Panc1 (cell line): ENCODE measurements at regions not wholly inside any gene's neighbourhood (a gene's known extent, or its start where the extent isn't known, plus 50 kb on each side); places are given as distances from the start of the nearest gene placed in this dataset.

ENCODE experiments used
- ATAC-seq: fragments of 200-7000 bp; cut with Tn5 transposase; 2 replicates; pipeline ENCODE4 v1.9.1; 2020; ENCODE audit warnings: mild to moderate bottlenecking, moderate library complexity
- BruUV-seq: library from RNA; stranded (reverse); fragments of 400-500 nt; replicated peaks from 2 replicates; lab custom pipeline; 2021; lab: Mats Ljungman, UMichigan
- CTCF ChIA-PET: fragments of 300-600 bp; sonication (Branson Sonifier 250); formaldehyde crosslinking; loops from one replicate; lab custom pipeline; 2022; ENCODE audit warnings: antibody characterized with exemption; lab: Charles Lee
- POLR2A ChIA-PET: fragments of 300-600 bp; sonication (Branson Sonifier 250); formaldehyde crosslinking; loops from one replicate; lab custom pipeline; 2022; ENCODE audit warnings: antibody characterized with exemption; lab: Charles Lee
- DNase-seq: peaks from one replicate; pipeline ENCODE4 v3.0.0-alpha.2; 2010; ENCODE audit warnings: low read depth, low spot score
- H3K27ac ChIP-seq: 2 replicates; pipeline ENCODE4 v1.5.1; 2011; ENCODE audit warnings: mild to moderate bottlenecking, low read length, inconsistent platforms
- H3K27me3 ChIP-seq: fragments of 200-500 bp; sonication (Bioruptor generic); 2 replicates; pipeline ENCODE4 v1.6.0; 2014; ENCODE audit warnings: low read length, inconsistent platforms; ENCODE audit not compliant: control insufficient read depth, insufficient read depth
- H3K36me3 ChIP-seq: fragments of 200-500 bp; sonication (Bioruptor generic); 2 replicates; pipeline ENCODE4 v1.5.1; 2014; ENCODE audit warnings: inconsistent platforms, mild to moderate bottlenecking, low read length, moderate library complexity; ENCODE audit not compliant: control insufficient read depth, insufficient read depth
- H3K4me1 ChIP-seq: 2 replicates; pipeline ENCODE4 v1.5.1; 2011; ENCODE audit warnings: inconsistent platforms, mild to moderate bottlenecking, low read length, moderate library complexity; ENCODE audit not compliant: control insufficient read depth, insufficient read depth
- H3K4me3 ChIP-seq, 2 experiments: 2 replicates each; pipeline ENCODE4 v1.5.1; 2011 to 2012; ENCODE audit warnings: low read depth in 2 of 2, low read length in 2 of 2, mild to moderate bottlenecking in 2 of 2, inconsistent platforms in 1 of 2, moderate library complexity in 1 of 2
- H3K9me3 ChIP-seq: fragments of 200-500 bp; sonication (Bioruptor generic); 2 replicates; pipeline ENCODE4 v1.5.1; 2014; ENCODE audit warnings: low read depth, mild to moderate bottlenecking, inconsistent platforms, low read length, moderate library complexity; ENCODE audit not compliant: control insufficient read depth, insufficient read depth
- CTCF ChIP-seq: fragments of 450-650 bp; IDR thresholded peaks from 2 replicates; pipeline ENCODE4 v1.5.1; 2017; ENCODE audit warnings: mild to moderate bottlenecking
- POLR2AphosphoS5 ChIP-seq: IDR thresholded peaks from 2 replicates; pipeline ENCODE4 v1.6.1; 2012; ENCODE audit warnings: mild to moderate bottlenecking, low read depth, low read length, moderate library complexity
- REST ChIP-seq, 2 experiments: IDR thresholded peaks; 2 replicates each; pipeline ENCODE4 v1.6.1; 2011 to 2012; ENCODE audit warnings: low read depth in 2 of 2, control low read depth in 1 of 2, low read length in 1 of 2, mild to moderate bottlenecking in 1 of 2, moderate library complexity in 1 of 2; ENCODE audit not compliant: insufficient read depth in 1 of 2
- SIN3A ChIP-seq: IDR thresholded peaks from 2 replicates; pipeline ENCODE4 v1.6.1; 2012; ENCODE audit warnings: low read depth, mild to moderate bottlenecking, low read length, moderate library complexity, borderline replicate concordance; ENCODE audit not compliant: insufficient read depth
- TCF7L2 ChIP-seq: IDR thresholded peaks from 2 replicates; pipeline ENCODE4 v1.6.1; 2011; ENCODE audit warnings: mild to moderate bottlenecking, low read depth, low read length, inconsistent platforms
- in situ Hi-C: cut with HindIII; loops from 2 replicates; pipeline ENCODE4 v1.10.0; 2016; ENCODE audit warnings: low sequenced_read_pairs, low pct_unique_long_range_greater_than_20kb
- intact Hi-C: fragments of 100-400 bp; cut with micrococcal nuclease; formaldehyde crosslinking; loops from one replicate; pipeline ENCODE4 v1.10.0; 2022; ENCODE audit not compliant: unreplicated experiment

DNA sequence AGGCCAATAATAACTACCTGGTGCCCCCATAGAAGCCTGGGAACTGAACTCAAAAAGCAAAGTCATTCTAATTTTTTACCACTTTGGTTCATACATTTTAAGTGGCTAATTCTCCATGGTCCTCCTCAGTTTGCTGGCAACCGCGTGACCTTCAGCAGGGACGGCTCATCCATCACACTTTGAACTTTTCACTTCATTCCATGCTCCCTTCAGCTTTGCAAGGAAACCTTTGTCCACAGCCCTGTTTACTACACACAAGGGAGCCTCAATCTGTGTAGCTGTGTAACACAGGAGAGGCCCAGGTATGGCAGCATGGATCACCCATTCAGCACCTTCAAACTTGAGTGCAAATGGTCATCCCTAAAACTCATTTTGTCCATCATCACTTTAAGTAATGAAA, 552.4 kb downstream of the IRX1 start:
- intact Hi-C loops (no loop called here), in situ Hi-C loops (no loop called here)
- H3K36me3 ChIP-seq = no peaks in the 10 kb centered on the region
- BruUV-seq = no TSS peak
- ATAC-seq (no peak), DNase-seq (no peak)
- no peak overlapping the region for H3K27ac ChIP-seq
- H3K9me3 ChIP-seq = no peaks in the 10 kb centered on the region
- no peak overlapping the region for H3K4me3 ChIP-seq
- ChIA-PET CTCF (no interaction called here), POLR2A (no interaction called here)
- H3K27me3 ChIP-seq = no peaks in the 10 kb centered on the region
- TF ChIP-seq POLR2AphosphoS5 = no peak
- TF ChIP-seq CTCF = no peak
- TF ChIP-seq REST (IDR thresholded peaks at IDR 0.05; ENCODE audit: insufficient read depth in 1 of 2, low read depth in 2 of 2, low read length in 1 of 2) = no peak
- no peak for TF ChIP-seq SIN3A
- H3K4me1 ChIP-seq = no peaks in the 10 kb centered on the region

DNA sequence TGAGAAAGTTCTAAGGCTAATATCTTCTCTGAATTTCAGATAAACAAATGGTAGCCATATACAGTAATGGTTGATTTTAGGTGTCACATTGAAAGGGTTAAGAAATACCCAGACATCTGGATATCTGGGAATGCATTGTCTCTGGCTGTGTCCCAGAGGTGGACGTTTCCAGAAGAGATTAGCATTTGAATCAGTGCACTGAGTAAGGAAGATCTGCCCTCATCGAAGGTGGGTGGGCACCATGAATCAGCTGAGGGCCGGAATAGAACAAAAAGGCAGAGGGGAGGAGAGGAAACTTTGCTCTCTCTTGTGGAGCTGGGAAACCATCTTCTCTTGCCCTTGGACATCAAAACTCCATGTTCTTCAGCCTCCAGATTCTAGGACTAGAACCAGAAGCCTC, 554.4 kb downstream of the IRX1 start:
- no peak for ATAC-seq
- CTCF ChIA-PET = no interaction called here

More for the DNA sequence above, 554.4 kb downstream of the IRX1 start:
- H3K4me1 ChIP-seq = no peaks in the 10 kb centered on the region
- H3K27me3 ChIP-seq = no peaks in the 10 kb centered on the region
- TF ChIP-seq REST (IDR thresholded peaks at IDR 0.05; ENCODE audit: insufficient read depth in 1 of 2, low read depth in 2 of 2, low read length in 1 of 2) = no peak
- TF ChIP-seq TCF7L2 = no peak
- no peak for TF ChIP-seq CTCF
- TF ChIP-seq POLR2AphosphoS5 = no peak
- TF ChIP-seq SIN3A = no peak
- POLR2A ChIA-PET = no interaction called here
- H3K9me3 ChIP-seq = no peaks in the 10 kb centered on the region
- no peak overlapping the region for H3K27ac ChIP-seq
- H3K4me3 ChIP-seq = no peak overlapping the region
- H3K36me3 ChIP-seq = no peaks in the 10 kb centered on the region
- intact Hi-C loops = no loop called here
- in situ Hi-C loops = no loop called here
- DNase-seq = no peak
- no TSS peak for BruUV-seq
